Lower lobe of right lung (tissue), 2 donors: ENCODE measurements at regions not wholly inside any gene's neighbourhood (a gene's known extent, or its start where the extent isn't known, plus 50 kb on each side); places are given as distances from the start of the nearest gene placed in this dataset.

Experiments
- ATAC-seq, 2 donors: fragments of 200-7000 bp; cut with Tn5 transposase; one replicate each; pipeline ENCODE4 v1.9.1; 2020 to 2022; ENCODE audit warnings: mild to moderate bottlenecking in 2 of 2, moderate library complexity in 2 of 2
- DNase-seq: peaks from one replicate; pipeline ENCODE4 v3.0.0-alpha.2; 2020
- H3K27ac ChIP-seq: fragments of 200-600 bp; one replicate; pipeline ENCODE4 v1.8.0; 2022
- H3K27me3 ChIP-seq: fragments of 200-600 bp; one replicate; pipeline ENCODE4 v1.8.0; 2022; ENCODE audit warnings: low read depth
- H3K36me3 ChIP-seq: fragments of 200-600 bp; one replicate; pipeline ENCODE4 v1.8.0; 2022; ENCODE audit warnings: mild to moderate bottlenecking
- H3K4me1 ChIP-seq: fragments of 200-600 bp; one replicate; pipeline ENCODE4 v1.8.0; 2022
- H3K4me3 ChIP-seq: fragments of 200-600 bp; one replicate; pipeline ENCODE4 v1.8.0; 2022; ENCODE audit warnings: mild to moderate bottlenecking
- H3K9me3 ChIP-seq: fragments of 200-600 bp; one replicate; pipeline ENCODE4 v1.8.0; 2022
- intact Hi-C: fragments of 100-400 bp; cut with DNase I; formaldehyde crosslinking; loops from one replicate; pipeline ENCODE4 v1.11.0; 2022
- TF ChIP-seq, protein P1 (sequence below): fragments of 200-600 bp; IDR thresholded peaks from one replicate; pipeline ENCODE4 v1.8.0; 2022; ENCODE audit warnings: antibody characterized with exemption, mild to moderate bottlenecking
- donor health status: DM: no; HTN: yes; CAD: no; lungs with severe emphysema.

DNA sequence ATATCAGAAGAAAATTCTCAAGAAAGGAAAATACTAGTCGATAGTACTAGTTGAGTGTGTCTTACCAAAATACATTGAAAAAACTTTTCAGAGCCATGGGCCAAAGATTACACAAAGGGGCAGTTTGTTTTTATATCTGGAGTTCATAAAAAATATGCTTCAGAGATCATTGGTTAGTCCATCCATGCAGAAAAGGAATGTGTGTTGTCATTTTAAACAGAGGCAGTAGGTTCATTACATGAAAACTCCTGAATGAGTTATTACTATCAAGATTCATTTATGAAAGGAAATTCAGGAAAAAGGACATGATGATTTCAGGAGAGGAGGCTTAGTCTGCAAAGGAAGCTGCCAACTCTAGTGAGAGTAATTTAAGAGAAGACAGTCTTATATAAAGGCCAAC lies 354.8 kb downstream of the AEBP2 start:
- Histone ChIP-seq H3K9me3 (no peaks in the 10 kb centered on the region), H3K4me1 (no peaks in the 10 kb centered on the region), H3K27ac (no peak overlapping the region), H3K4me3 (no peak overlapping the region), H3K36me3 (no peaks in the 10 kb centered on the region), H3K27me3 (no peaks in the 10 kb centered on the region)
- ATAC-seq (no peak), DNase-seq (no peak)
- intact Hi-C loops: no loop called here
- TF ChIP-seq, protein P1, sequence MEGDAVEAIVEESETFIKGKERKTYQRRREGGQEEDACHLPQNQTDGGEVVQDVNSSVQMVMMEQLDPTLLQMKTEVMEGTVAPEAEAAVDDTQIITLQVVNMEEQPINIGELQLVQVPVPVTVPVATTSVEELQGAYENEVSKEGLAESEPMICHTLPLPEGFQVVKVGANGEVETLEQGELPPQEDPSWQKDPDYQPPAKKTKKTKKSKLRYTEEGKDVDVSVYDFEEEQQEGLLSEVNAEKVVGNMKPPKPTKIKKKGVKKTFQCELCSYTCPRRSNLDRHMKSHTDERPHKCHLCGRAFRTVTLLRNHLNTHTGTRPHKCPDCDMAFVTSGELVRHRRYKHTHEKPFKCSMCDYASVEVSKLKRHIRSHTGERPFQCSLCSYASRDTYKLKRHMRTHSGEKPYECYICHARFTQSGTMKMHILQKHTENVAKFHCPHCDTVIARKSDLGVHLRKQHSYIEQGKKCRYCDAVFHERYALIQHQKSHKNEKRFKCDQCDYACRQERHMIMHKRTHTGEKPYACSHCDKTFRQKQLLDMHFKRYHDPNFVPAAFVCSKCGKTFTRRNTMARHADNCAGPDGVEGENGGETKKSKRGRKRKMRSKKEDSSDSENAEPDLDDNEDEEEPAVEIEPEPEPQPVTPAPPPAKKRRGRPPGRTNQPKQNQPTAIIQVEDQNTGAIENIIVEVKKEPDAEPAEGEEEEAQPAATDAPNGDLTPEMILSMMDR: no peak

DNA sequence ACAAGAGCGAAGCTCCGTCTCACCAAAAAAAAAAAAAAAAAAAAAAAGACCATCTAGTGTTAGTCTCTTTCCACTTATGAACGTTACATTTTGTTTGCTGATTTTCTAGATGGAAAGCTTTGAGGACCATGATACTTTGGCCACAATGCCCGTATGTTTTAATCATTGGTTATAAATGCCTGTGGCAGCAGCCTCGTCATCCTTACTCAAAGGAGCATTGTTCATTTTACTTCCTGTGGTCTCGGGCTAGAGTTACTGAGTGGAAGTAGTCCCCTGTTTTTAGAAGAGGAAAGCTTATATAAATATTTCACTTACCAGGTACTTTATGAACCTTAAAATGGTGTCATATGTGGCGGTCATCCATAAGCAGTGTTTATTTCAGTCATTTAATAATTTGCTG lies 359.9 kb downstream of the AEBP2 start:
- Histone ChIP-seq H3K27me3 (no peaks in the 10 kb centered on the region), H3K4me3 (no peak overlapping the region), H3K27ac (no peak overlapping the region), H3K4me1 (no peaks in the 10 kb centered on the region), H3K36me3 (no peaks in the 10 kb centered on the region), H3K9me3 (no peaks in the 10 kb centered on the region)
- intact Hi-C loops: no loop called here
- DNase-seq (no peak), ATAC-seq (no peak)
- TF ChIP-seq, protein P1: no peak

DNA sequence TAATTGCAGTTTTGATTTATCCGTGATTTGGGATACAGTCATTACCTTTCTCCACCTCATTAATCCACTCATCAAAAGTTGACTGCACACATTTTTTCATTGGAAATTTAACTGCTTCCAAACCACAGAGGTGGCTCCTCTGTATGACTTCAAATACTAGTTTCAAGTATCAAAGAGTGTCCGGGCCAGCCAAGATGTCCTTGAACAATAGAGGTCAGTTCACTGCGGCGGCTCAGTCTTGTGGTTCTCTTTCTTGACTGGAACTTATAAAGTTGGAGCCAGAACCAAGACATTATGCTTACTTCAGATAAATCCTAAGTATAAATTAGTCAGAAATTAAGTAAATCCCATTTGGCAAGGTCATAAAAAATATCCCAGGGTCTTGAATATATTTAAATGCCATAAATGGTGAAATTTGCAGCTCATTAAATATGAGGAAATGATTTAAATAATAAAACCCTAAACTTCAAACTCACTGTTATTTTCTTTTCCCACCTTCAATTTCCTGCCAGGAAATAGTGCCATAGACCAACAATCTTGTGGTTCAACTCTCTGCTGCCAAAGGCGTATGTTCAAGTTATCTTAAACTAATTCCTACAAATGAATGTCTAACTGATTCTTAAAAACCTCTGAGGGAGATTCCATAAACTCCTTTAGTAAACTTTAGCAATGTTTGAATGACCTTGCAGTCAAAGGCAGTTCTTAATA lies 360.8 kb downstream of the AEBP2 start:
- ATAC-seq: peak in 1 of 2 donors; percentile 29
- intact Hi-C loops: no loop called here
- DNase-seq: no peak
- no peaks in the 10 kb centered on the region for H3K9me3 ChIP-seq
- no peaks in the 10 kb centered on the region for H3K27me3 ChIP-seq
- H3K4me1 ChIP-seq: no peaks in the 10 kb centered on the region
- H3K4me3 ChIP-seq: no peak overlapping the region
- TF ChIP-seq, protein P1: no peak
- no peaks in the 10 kb centered on the region for H3K36me3 ChIP-seq
- no peak overlapping the region for H3K27ac ChIP-seq

DNA sequence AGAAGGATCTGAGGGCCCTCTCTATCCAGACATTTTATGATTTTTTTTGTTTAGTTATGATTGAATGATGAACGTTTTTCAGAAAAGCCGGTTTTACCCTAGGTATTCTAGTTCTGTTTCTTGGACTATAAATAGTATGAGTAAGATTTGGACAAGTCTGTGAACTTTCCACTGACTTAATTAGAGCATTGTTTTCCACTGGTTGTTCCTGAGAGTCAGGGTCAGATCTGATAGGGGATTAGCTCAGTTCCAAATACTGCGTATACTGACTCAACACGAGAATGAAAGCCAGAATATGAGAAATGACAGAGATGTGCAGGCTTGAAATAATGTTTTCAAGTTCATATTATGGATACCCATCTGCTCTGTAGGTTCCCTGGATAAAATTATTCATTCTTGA lies 361.6 kb downstream of the AEBP2 start:
- no peaks in the 10 kb centered on the region for H3K4me1 ChIP-seq
- no peak for ATAC-seq
- no peak overlapping the region for H3K4me3 ChIP-seq
- DNase-seq: no peak
- H3K27ac ChIP-seq: no peak overlapping the region
- H3K9me3 ChIP-seq: no peaks in the 10 kb centered on the region
- TF ChIP-seq, protein P1: no peak
- H3K27me3 ChIP-seq: no peaks in the 10 kb centered on the region
- intact Hi-C loops: no loop called here
- H3K36me3 ChIP-seq: no peaks in the 10 kb centered on the region

DNA sequence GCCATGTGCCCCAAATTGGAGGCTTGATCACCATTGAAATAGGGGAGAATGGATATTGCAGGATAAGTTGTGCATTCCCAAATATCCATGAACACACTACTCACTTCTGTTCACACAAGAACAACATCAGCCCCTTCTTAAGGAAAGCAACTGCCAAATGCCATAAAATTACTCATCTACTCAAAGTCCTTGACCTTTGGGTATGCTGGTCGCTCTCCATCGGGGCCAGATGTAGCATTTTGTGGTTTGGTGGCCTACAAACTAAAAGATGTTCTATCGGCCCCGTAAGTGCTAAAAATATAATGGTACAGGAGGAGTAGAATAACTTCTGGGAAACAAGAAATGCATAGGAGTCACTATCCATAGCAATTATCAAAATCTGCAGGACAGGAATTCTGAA lies 362.6 kb downstream of the AEBP2 start:
- DNase-seq (no peak), ATAC-seq (no peak)
- no peaks in the 10 kb centered on the region for H3K4me1 ChIP-seq
- no peaks in the 10 kb centered on the region for H3K36me3 ChIP-seq
- H3K4me3 ChIP-seq: no peak overlapping the region
- intact Hi-C loops: no loop called here
- TF ChIP-seq, protein P1: no peak
- no peaks in the 10 kb centered on the region for H3K9me3 ChIP-seq
- no peak overlapping the region for H3K27ac ChIP-seq
- H3K27me3 ChIP-seq: no peaks in the 10 kb centered on the region
